SKM-1 treated with dmso at 0.1 percent for 144 hours (cell line): ENCODE measurements at regions not wholly inside any gene's neighbourhood (a gene's known extent, or its start where the extent isn't known, plus 50 kb on each side); places are given as distances from the start of the nearest gene placed in this dataset.
"Not testable (repeated sequence)": the region's sequence is repeated elsewhere in the genome, so short reads cannot be mapped to it uniquely, and the experiment has no call there.

Experiments
- DNase-seq: peaks from one replicate; lab custom pipeline; 2025; ENCODE audit not compliant: unreplicated experiment; lab: John Stamatoyannopoulos, UW

DNA sequence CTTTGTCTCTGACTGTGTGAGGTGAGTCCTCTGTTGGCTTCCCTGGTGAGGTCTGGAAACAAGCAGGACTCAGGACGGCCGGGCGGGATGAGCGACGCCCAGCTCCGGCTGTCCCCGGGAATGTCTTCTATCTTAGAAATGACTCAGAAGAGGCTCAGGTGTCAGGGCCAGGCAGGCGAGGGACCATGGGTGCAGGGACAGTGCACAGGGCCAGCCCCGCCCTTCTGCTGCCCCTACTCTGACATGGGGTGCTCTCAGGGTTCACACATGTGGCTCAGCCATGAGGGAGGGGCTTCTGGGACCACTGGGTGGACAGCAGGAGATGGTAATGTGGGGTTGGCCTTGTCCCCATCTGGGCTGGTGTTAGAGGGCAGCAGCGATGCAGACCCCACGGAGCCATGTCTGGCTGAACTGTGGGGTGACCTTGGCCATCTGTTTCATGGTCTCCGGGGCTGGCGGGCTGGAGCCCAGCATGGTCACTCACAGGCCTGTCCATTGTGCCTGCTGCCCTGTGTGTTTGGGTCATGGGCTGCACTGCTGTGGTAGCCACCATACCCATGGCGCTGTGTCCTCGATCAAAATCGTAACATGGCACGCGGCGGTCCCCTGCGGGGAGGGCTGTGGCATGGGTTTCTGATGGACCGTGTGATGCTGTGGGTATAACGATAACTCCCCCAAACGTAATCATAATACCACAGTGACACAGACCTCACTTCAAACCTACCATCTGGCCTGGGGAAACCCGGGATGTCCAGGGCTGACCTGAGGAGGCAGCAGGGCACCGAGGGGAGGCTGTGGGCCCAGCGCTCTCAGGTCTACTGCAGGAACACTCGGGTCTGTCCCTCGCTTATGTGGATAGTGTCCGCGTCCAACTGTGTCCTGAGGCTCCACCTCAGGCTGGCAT is 368.8 kb downstream of the TMEM121 start:
- DNase-seq, result no peak

DNA sequence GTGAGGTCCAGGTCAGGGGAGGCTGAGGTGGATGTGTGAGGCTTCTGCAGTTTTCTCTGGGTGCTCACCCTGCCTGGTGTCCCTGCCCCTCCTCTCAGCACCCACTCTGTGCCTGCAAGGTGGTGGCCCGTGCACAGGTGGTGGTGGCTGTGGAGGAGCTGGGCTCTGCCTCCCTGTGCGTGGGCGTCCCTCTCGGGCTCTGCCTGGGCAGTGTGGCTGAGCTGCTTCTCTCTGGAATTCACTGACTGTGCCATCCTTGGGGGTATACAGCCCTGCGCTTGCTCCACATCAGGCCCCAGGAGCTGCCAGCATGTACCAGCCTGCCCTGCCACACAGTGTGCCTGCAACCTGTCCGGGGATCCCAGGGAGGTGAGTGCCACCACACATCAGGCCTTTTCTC is 369.8 kb downstream of the TMEM121 start:
- DNase-seq, result not testable (repeated sequence)

DNA sequence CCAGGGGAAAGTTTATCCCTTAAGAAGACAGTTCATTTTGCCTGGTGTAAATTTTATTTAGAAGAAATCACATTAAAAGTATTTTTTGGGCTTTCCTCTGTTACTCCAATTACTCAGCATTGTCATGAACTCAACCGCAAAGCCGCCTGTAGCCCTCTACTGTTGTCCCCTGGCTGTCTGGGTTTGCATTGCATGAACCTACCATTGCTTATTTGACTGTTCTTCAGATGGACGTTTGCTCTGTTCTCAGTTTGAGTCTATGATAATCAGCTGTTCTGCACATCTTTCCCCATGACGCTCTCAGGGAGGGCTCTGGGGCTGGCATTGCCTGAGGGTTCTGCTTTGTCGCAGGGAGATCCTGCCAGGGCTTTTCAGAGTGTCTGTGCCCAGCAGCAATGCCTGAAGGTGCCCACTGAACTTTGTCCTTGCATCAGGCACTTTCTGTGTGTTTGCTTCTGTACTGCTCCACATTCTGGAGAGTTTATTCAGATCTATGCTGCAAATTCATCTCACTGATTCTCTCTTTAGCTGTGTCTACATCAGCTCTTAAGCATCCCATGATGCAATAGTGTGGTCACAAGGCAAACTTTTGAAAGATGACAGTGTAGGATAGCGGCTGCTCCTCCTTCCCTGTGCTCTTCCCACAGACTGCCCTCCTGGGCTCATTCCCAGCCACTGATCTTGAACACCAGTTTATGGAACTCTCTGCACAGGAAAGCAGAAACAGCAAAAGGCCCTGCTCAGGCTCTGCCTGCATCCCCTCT is 370.8 kb downstream of the TMEM121 start:
- DNase-seq, result not testable (repeated sequence)

DNA sequence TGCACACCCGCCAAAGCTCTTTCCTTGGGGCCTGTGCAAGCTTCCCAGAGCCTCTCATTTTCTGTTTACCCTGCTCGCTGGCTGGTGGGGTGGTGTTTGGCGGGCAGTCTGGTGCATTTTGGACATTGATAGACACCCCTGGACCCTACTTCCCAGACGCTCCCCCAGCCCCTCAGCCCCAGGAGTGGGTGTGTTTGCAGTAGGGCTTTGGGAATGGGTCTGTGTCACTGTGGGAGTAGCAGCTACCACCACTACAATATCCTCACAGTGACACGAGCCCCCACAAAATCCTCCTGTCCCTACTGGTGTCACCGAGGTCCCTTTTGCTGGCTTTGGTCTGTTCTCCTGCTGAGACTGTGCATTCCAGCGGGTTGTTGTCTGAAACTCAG is 371.3 kb downstream of the TMEM121 start:
- no peak for DNase-seq

DNA sequence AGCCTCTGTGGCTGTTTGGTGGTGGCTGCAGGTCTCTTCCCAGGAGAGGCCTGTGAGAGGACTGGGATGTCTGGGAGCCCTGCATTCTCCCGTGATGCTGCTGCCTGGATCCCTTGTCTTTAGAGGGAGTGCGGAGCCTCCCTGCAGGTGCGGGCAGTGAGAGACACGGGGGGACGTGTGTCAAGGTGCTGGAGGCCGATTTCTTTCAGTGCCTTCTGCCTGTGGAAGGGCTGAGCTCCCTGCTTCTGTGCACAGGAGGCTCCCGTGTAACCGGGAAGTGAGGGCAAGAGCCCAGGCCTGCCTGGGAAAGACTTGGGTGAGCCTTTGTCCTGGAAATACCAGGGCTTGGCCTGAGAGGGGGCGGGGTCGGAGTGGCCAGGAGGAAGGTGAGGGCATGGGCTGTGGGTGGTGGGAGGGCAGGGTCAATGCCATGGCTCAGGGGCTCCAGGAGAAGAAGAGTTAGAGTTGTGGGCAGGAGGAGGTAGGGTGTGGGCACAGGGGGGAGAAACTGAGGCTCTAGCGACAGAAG is 372.2 kb downstream of the TMEM121 start:
- DNase-seq, result no peak

DNA sequence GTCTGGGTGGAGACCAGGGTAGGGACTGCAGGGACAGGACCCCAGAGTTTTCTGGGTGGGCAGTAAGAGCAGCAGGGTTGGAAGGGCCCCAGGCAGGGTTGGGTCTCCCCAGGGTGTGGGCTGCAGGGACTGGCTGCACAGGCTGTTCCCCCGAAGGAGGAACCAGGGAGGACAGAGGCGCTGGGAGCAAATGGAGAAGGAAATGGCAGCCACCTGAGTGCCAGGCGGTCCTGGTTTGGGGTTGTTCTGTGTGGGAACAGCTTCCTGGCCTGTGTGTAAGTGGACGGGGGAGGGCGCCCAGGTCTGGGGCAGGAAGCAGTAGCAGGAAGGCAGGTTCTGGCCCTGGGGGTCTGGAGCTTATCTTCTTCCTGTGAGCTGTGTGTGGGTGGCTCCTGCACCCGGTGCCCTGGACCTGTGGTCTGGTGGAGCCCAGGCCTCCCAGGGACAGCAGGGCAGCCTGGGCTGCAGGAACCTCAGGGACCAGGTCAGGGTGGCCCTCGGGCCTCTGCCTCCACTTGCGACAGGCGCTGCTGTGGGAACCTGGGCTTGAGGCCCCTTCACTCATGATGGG is 372.8 kb downstream of the TMEM121 start:
- DNase-seq, result no peak

DNA sequence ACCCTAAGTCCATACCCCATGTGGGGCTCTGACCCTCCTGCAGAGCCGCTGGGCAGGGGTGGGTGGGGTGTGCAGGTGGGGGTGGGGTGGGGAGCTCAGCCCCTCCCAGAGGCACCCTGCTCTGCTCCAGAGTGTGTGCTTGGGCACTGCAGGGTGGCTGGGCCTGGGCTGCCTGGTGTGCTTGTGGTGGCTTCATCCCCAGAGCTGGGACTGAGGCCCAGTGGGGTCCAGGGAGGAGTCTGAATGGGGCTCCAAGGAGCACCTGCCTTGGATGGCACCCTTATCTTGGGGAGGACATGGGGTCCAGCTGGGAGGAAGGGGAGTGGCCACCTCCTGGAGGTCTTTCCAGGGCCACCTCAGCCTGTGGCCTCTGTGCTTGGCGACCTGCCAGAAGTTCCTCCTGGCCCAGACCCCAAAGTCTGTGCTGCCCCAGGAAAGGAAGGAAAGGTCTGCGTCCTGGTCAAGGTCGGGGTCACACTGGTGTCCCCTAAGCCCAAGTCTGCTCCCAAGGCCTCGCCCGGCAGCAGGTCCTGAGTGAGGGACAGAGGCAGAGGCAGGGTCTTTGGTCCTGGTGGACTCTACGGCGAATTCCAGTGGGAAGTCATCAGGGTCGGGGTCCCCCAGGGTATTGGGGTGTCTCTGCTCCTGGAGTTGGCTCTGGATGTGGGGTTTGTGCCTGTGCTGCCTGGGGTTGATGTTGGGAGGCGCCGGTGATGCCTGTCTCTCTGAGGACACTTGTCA is 373.4 kb downstream of the TMEM121 start:
- no peak for DNase-seq

DNA sequence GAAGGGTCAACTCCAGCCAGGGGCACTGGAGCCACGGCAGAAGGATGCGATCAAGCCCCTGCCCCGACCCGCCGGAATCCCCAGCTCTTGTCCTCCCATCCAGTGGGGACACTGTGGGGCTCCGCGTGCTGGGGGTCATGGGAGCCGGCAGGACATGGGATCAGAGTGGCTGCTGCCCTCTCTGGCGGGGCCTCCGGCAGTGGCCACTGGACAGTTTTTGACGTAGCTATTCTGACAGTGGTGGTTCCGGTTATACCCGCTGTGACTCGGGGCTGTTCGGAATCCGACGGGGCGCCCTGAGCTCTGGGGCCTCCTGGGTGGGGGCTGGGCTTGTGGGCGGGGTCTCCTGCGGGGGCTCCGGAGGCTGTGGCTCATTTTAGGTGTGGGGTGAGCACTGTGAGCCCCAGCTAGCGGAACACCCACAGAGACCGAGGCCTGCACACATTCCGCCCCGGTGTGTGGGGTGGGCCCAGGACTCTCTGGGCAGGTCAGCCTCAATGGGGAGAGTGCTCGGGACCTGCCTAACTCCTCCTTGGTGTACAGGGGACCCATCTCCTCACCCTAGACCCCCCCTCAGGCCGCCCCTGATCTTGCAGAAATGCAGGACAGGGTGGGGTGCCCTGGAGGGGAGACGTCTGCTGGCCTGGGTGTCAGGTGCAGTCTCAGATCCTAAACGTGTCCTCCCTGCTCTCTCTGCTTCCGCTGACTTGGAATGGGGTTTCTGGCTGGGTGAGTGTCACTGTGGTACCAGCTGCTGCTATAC is 374.2 kb downstream of the TMEM121 start:
- no peak for DNase-seq

DNA sequence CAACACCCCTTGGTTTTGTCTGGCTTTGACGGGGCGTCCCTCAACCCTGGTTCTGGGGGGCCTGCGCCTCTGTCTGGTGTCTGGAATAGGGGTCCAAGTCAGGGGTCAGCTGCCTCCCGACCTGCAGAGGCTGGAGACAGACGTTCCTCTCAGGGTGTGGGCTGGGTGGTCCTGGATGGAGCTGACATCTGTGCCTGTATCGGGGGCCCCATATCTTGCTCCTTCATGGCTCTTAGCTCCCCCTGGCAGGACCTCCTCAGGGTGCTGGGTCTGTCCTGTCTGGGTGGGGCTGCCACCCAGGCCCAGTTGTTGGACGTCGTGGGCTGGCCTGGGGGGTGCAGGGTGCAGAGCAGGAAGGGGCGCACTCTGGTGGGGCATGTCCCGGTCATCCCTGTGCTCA is 374.8 kb downstream of the TMEM121 start:
- DNase-seq, result no peak

DNA sequence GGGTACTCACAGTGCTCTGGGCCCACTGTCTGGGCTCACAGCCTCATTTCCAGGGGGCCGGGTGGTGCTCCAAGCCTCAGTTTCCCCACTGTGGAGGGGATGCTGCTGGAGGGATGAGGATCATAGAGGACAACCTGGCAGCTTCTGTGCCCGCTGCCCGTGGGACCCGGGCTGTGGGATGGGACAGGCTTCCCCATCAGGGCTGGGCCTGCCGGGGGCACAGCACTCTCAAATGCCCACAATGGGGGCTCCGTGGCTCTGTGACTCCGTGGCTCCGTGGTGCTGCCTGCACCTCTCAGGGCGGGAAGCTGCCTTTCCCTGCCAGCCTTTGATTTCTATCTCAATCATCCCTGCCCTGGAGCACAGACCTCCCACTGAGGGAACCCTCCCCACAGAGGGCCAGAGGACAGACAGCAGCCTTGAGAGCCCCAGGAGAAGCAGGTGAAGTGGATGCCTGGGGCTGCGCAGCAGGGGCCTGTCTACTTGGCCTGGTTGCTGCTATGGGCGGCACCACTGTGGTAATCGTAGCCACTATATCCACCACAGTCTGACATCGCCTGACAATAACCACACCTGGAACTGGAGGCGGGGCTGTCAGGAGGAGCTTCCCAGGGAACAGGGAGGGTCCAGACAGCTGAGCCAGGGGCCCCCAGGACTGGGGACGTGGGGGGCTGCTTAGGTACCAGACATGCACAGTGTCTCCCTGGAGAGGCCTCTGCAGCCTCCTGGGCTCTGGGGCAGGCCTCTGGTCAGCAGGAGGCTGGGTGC is 375.9 kb downstream of the TMEM121 start:
- DNase-seq, result no peak

DNA sequence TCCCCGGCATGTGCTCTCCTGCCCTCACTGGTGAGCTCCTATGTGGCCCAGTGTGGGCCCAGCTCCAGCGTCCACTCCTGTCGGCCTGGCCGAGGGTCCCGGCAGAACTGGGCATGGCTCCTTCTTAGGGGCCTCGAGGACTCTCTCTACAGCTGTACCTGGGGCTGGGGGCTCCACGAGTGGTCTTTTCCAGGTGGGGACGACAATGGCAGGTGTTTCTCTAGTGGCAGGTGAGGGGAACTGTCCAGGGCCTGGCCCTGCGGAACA is 376.4 kb downstream of the TMEM121 start:
- DNase-seq, result not testable (repeated sequence)

DNA sequence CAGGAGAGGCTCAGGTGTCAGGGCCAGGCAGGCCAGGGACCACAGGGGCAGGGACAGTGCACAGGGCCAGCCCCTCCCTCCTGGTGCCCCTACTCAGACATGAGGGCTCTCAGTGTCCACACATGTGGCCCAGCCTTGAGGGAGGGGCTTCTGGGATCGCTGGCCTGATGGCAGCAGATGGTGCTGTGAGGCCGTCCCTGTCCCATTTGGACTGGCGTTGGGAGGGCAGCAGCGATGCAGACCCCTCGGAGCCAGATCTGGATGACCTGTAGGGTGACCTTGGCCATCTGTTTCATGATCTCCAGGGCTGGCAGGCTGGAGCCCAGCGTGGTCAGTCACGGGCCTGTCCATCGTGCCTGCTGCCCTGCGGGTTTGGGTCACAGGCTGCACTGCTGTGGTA is 377.6 kb downstream of the TMEM121 start:
- no peak for DNase-seq

DNA sequence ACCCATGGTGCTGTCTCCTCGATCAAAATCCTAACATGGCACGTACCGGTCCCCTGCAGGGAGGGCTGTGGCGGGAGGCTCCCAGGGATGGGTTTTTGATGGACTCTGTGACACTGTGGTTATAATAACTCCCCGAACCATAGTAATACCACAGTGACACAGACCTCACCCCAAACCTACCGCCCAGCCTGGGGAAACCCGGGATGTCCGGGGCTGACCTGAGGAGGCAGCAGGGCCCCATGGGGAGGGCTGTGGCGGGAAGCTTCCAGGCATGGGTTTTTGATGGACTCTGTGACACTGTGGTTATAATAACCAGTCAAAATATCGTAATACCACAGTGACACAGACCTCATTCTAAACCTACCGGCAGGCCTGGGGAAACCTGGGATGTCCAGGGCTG is 378.0 kb downstream of the TMEM121 start:
- no peak for DNase-seq

DNA sequence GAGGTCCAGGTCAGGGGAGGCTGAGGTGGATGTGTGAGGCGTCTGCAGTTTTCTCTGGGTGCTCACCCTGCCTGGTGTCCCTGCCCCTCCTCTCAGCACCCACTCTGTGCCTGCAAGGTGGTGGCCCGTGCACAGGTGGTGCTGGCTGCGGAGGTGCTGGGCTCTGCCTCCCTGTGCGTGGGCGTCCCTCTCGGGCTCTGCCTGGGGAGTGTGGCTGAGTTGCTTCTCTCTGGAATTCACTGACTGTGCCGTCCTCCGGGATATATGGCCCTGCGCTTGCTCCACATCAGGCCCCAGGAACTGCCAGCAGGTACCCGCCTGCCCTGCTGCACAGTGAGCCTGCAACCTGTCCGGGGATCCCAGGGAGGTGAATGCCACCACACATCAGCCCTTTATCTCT is 379.1 kb downstream of the TMEM121 start:
- DNase-seq, result no peak

DNA sequence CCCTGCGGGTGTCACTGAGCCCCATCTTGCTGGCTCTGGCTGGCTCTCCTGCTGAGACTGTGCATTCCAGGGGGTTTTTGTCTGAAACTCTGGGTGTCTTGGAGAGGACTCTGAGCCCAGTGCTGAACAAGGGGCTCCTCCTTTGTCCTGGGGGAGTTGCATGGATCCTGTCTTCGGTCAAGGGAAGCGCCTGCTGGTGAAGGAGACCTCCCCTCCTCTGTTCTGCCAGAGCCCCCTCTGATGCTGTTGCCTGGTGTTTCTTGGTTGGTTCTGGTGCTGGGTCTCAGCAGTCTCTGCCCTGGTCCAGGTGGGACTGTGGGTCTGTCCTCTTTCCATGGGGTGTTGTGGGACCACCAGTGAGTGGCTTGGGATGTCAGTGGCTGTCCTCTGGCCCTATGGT is 380.9 kb downstream of the TMEM121 start:
- no peak for DNase-seq

DNA sequence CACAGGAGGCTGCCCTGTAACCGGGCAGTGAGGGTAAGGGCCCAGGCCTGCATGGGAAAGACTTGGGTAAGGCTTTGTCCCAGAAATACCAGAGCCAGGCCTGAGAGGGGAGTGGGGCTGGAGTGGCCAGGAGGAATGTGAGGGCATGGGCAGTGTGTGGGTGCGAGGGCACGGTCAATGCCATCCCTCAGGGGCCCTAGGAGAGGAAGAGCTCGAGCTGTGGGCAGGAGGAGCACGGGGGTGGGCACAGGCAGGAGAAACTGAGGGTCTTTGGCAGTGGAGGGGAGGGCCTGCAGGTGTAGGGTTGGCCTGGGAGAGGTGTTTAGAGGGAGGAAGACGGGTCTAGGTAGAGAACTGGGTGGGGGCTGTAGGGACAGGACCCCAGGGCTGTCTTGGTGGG is 381.6 kb downstream of the TMEM121 start:
- no peak for DNase-seq

DNA sequence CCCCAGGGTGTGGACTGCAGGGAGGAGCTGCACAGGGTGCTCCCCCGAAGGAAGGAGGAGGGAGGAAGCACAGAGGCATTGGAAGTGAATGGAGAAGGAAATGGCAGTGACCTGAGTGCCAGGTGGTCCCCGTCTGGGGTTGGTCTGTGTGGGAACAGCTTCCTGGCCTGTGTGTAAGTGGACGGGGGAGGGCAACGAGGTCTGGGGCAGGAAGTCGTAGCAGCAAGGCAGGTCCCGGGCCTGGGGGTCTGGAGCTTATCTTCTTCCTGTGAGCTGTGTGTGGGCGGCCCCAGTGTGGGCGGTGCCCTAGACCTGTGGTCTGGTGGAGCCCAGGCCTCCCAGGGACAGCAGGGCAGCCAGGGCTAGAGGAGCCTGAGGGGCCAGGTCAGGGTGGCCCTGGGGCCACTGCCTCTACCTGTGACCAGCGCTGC is 382.1 kb downstream of the TMEM121 start:
- no peak for DNase-seq

DNA sequence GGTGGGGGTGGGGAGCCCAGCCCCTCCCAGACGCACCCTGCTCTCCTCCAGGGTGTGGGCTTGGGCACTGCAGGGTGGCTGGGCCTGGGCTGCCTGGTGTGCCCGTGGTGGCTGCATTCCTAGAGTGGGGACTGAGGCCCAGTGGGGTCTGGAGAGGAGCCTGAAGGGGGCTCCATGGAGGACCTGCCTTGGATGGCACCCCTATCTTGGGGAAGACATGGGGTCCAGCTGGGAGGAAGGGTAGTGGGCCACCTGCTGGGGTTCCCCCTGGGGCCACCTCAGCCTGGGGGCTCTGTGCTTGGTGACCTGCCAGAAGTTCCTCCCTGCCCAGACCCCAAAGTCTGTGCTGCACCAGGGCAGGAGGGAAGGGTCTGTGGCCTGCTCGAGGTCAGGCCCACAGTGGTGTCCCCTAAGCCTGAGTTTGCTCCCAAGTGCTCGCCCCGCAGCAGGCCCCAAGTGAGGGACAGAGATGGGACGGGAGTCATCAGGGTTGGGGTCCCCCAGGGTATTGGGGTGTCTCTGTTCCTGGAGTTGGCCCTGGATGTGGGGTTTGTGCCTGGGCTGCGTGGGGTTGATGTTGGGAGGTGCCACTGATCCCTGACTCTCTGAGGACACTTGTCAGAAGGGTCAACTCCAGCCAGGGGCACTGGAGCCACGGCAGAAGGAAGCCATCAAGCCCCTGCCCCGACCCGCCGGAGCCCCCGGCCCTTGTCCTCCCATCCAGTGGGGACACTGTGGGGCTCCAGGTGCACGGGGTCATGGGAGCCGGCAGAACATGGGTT is 382.9 kb downstream of the TMEM121 start:
- DNase-seq, result no peak

DNA sequence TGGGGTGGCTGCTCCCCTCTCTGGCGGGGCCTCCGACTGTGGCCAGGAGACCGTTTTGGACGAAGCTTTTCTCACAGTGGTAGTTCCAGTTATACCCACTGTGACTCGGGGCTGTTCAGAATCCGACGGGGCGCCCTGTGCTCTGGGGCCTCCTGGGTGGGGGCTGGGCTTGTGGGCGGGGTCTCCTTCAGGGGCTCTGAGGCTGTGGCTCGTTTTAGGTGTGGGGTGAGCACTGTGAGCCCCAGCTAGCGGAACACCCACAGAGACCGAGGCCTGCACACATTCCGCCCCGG is 383.4 kb downstream of the TMEM121 start:
- DNase-seq, result not testable (repeated sequence)
